Neutrophil (primary cell): ENCODE measurements at regions not wholly inside any gene's neighbourhood (a gene's known extent, or its start where the extent isn't known, plus 50 kb on each side); places are given as distances from the start of the nearest gene placed in this dataset.

Source experiments
- H3K27ac ChIP-seq: fragments of 200-600 bp; sonication (generic); 2 replicates; pipeline ENCODE4 v1.5.1; 2016; ENCODE audit warnings: mild to moderate bottlenecking, moderate library complexity
- H3K27me3 ChIP-seq: fragments of 200-600 bp; sonication (generic); 2 replicates; pipeline ENCODE4 v1.6.0; 2016; ENCODE audit warnings: mild to moderate bottlenecking
- H3K36me3 ChIP-seq: fragments of 200-600 bp; sonication (generic); 2 replicates; pipeline ENCODE4 v1.5.1; 2017
- H3K4me1 ChIP-seq, 2 experiments: fragments of 200-600 bp in 1 of 2; sonication (generic) in 1 of 2; 1 replicate in 1 of 2; 2 replicates in 1 of 2; pipeline versions ENCODE4 v1.5.1 to v1.6.1; 2013 to 2016; ENCODE audit warnings: low read depth in 1 of 2, low read length in 1 of 2, mild to moderate bottlenecking in 1 of 2, moderate library complexity in 1 of 2; ENCODE audit not compliant: control insufficient read depth in 1 of 2, insufficient read depth in 1 of 2
- H3K4me3 ChIP-seq, 2 experiments: fragments of 200-600 bp in 1 of 2; sonication (generic) in 1 of 2; 1 replicate in 1 of 2; 2 replicates in 1 of 2; pipeline ENCODE4 v1.5.1; 2013 to 2016; ENCODE audit warnings: low read depth in 1 of 2, low read length in 1 of 2, mild to moderate bottlenecking in 1 of 2, moderate library complexity in 1 of 2
- H3K9me3 ChIP-seq: fragments of 200-600 bp; sonication (generic); 2 replicates; pipeline ENCODE4 v1.5.1; 2016
- TF ChIP-seq, protein P1 (sequence below): fragments of 200-600 bp; sonication (generic); IDR thresholded peaks from 2 replicates; pipeline ENCODE4 v1.5.1; 2016; ENCODE audit warnings: antibody characterized with exemption

DNA sequence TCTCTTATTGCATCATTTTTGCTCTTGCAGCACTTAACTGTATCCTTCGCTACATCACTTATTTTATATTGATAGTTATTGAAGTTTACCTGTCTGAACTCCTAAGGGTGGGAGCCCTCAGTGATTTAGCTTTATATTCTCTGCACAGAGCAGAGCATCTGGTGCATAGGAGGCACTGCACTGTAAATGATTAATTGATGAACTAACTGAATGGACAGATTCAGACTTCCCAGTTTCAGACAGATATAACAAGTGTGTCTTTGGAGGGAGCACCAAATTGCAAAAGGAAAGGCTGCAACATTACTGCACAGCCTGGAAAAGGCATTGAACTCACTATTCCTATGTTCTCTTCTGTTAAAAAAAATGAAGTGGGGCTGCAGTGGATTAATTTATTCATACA is 160.3 kb downstream of the EDN1 start:
- H3K4me3 ChIP-seq, result no peak overlapping the region
- no peaks in the 10 kb centered on the region for H3K4me1 ChIP-seq
- H3K36me3 ChIP-seq, result no peaks in the 10 kb centered on the region
- TF ChIP-seq, protein P1, sequence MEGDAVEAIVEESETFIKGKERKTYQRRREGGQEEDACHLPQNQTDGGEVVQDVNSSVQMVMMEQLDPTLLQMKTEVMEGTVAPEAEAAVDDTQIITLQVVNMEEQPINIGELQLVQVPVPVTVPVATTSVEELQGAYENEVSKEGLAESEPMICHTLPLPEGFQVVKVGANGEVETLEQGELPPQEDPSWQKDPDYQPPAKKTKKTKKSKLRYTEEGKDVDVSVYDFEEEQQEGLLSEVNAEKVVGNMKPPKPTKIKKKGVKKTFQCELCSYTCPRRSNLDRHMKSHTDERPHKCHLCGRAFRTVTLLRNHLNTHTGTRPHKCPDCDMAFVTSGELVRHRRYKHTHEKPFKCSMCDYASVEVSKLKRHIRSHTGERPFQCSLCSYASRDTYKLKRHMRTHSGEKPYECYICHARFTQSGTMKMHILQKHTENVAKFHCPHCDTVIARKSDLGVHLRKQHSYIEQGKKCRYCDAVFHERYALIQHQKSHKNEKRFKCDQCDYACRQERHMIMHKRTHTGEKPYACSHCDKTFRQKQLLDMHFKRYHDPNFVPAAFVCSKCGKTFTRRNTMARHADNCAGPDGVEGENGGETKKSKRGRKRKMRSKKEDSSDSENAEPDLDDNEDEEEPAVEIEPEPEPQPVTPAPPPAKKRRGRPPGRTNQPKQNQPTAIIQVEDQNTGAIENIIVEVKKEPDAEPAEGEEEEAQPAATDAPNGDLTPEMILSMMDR, result no peak
- no peaks in the 10 kb centered on the region for H3K9me3 ChIP-seq
- H3K27me3 ChIP-seq, result peaks cover 3% of the 10 kb centered on the region
- H3K27ac ChIP-seq, result no peak overlapping the region

DNA sequence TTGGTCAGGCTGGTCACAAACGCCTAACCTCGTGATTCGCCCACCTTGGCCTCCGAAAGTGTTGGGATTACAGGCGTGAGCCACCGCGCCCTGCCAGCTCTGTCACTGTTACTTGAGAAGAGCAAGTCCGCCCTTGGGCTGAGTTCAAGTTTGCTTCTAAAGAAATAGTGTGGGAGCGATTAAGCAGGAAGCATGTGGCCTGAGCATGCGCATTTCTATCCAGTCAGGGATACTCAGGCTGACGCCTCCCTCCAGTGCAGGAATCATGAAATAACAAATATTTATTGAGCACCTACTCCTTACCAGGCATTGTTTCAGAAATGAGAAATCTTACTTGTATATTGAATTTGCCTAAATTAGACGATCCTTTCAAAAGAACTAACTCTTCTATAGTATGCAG is 166.2 kb downstream of the EDN1 start:
- H3K9me3 ChIP-seq, result no peaks in the 10 kb centered on the region
- TF ChIP-seq, protein P1, result no peak

DNA sequence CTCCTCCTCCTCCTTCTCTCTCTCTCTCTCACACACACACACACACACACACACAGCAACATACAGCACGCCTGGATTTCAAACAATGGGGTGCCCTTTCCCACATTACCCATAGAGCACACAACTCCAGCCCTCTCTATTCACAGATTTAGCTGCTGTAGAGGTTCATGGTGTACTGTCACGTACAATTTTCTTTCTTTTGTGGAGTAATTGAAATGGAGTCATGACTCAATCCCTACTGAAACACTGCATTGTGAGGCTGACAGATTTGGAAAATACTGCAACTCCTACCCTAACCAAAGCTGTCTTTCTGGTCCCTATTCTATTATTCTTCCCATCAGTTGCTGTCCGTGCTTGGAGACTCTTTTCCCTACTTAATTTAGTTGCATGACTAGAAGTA is 166.9 kb downstream of the EDN1 start:
- no peaks in the 10 kb centered on the region for H3K27me3 ChIP-seq
- no peaks in the 10 kb centered on the region for H3K4me1 ChIP-seq
- H3K4me3 ChIP-seq, result no peak overlapping the region
- TF ChIP-seq, protein P1, result no peak
- no peak overlapping the region for H3K27ac ChIP-seq
- no peaks in the 10 kb centered on the region for H3K36me3 ChIP-seq
- no peaks in the 10 kb centered on the region for H3K9me3 ChIP-seq

More for the DNA sequence above, 166.2 kb downstream of the EDN1 start:
- H3K4me3 ChIP-seq, result no peak overlapping the region
- H3K36me3 ChIP-seq, result no peaks in the 10 kb centered on the region
- no peaks in the 10 kb centered on the region for H3K4me1 ChIP-seq
- no peak overlapping the region for H3K27ac ChIP-seq
- H3K27me3 ChIP-seq, result no peaks in the 10 kb centered on the region

DNA sequence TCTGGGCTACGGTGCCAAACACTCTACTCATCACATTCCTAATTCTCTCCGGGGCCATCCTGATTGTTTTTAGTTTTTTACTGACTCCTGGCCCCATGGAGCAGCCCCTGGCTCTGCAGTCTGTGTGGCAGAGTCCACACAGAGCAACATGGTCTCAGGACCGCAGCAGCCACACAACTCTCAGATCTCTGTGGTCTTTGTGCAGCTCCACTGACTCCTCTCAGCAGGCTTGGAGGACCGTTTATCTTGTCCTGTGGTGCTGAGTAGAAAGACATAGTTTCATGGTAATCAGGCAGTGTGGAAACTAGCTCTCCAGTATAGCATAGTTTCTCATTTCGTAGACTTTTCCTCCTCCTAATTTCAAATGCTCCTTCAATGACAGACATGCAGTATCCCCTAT is 168.4 kb downstream of the EDN1 start:
- TF ChIP-seq, protein P1, result no peak
- Histone ChIP-seq H3K27ac (no peak overlapping the region), H3K9me3 (no peaks in the 10 kb centered on the region), H3K4me1 (no peaks in the 10 kb centered on the region), H3K4me3 (no peak overlapping the region), H3K27me3 (no peaks in the 10 kb centered on the region), H3K36me3 (no peaks in the 10 kb centered on the region)

DNA sequence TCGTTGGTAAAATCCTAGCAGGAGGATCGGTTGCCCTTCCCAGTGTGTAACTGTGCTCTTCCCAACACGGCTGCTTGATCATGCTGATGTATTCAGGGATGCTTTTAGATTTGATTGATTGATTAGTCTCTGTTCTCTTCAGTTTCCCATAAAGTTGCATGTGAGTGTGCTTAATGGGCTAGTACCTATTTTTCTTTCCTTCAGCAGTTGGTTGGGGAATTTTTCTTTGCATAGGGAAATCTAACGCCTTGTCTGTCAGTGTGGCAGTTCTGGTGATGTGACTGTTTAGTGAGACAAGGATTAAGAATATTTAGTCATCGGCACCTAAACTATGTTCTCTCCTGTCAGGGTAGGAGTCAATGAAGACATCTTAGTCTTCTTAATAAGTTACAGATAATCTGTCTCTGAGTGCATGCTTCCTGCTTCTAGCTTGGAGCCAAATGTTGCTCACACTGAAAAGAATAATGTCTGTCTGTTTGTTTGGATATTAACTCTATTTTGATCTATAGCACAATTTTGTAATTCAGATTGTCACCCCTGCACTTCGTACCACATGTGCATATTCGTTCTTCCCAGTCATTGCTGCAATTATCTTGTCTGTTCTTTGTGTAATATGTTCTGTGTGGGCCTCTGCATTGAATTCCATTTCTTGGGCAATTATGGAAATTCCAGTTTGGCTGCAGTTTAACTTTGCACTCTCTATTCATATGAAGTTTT is 169.9 kb downstream of the EDN1 start:
- TF ChIP-seq, protein P1, result no peak
- no peaks in the 10 kb centered on the region for H3K27me3 ChIP-seq
- H3K9me3 ChIP-seq, result no peaks in the 10 kb centered on the region
- no peaks in the 10 kb centered on the region for H3K4me1 ChIP-seq
- no peak overlapping the region for H3K4me3 ChIP-seq
- no peak overlapping the region for H3K27ac ChIP-seq
- no peaks in the 10 kb centered on the region for H3K36me3 ChIP-seq
